GM10248 (cell line): ENCODE measurements at regions not wholly inside any gene's neighbourhood (a gene's known extent, or its start where the extent isn't known, plus 50 kb on each side); places are given as distances from the start of the nearest gene placed in this dataset.

Experiments
- CTCF ChIA-PET: fragments of 300-600 bp; sonication (Branson Sonifier 250); formaldehyde crosslinking; extraction: SDS; loops from one replicate; lab custom pipeline; 2021; ENCODE audit warnings: antibody characterized with exemption; lab: Yijun Ruan, JAX
- POLR2A ChIA-PET: fragments of 350-650 bp; sonication (Branson Sonifier 250); formaldehyde crosslinking; extraction: SDS; loops from one replicate; lab custom pipeline; 2020; ENCODE audit warnings: antibody characterized with exemption; lab: Yijun Ruan, JAX
- DNase-seq: peaks from one replicate; pipeline ENCODE4 v3.0.0; 2012; ENCODE audit errors: extremely low spot score
- CTCF ChIP-seq: IDR thresholded peaks from 2 replicates; pipeline ENCODE4 v1.5.1; 2012; ENCODE audit warnings: mild to moderate bottlenecking, low read depth; ENCODE audit errors: extremely low read depth, missing control alignments, control extremely low read depth

- ChIA-PET POLR2A (no interaction called here), CTCF (interaction anchor here (1.2 to 1.8 kb wide), 3 partner anchors 10 to 18 kb away, joined by 3 to 5 read pairs (median 5); no protein-coding TSS in a partner anchor)
- TF ChIP-seq CTCF: no peak
- DNase-seq: no peak
Observed at GRCh38 chr7:36045326-36045725, 107.7 kb upstream of the EEPD1 start.

GRCh38 chr7:36045830-36046341 lies 107.2 kb upstream of the EEPD1 start:
- POLR2A ChIA-PET: no interaction called here
- DNase-seq: no peak
- no peak for TF ChIP-seq CTCF
- CTCF ChIA-PET: interaction anchor here (1.0 to 2.0 kb wide), 3 partner anchors 9 to 19 kb away, joined by 3 to 8 read pairs (median 3); no protein-coding TSS in a partner anchor

- ChIA-PET POLR2A (no interaction called here), CTCF (interaction anchor here (1.4 to 2.0 kb wide), 2 partner anchors 16 to 18 kb away, joined by 3 to 8 read pairs; no protein-coding TSS in a partner anchor)
- no peak for DNase-seq
- TF ChIP-seq CTCF: no peak
Observed at GRCh38 chr7:36047091-36047658, 105.9 kb upstream of the EEPD1 start.

- CTCF ChIA-PET: interaction anchor here (2.0 kb wide), 1 partner anchor 15 kb away, joined by 8 read pairs; no protein-coding TSS in a partner anchor
- TF ChIP-seq CTCF: no peak
- no peak for DNase-seq
- POLR2A ChIA-PET: no interaction called here
Observed at GRCh38 chr7:36048141-36048901, 104.7 kb upstream of the EEPD1 start.

GRCh38 chr7:36048902-36049240 lies 104.2 kb upstream of the EEPD1 start:
- ChIA-PET POLR2A (no interaction called here), CTCF (no interaction called here)
- no peak for DNase-seq
- TF ChIP-seq CTCF: no peak

- CTCF ChIA-PET: interaction anchor here (1.0 to 1.5 kb wide), 3 partner anchors 12 to 28 kb away, joined by 3 to 7 read pairs (median 3); no protein-coding TSS in a partner anchor
- no peak for DNase-seq
- POLR2A ChIA-PET: no interaction called here
- TF ChIP-seq CTCF: no peak
Observed at GRCh38 chr7:36051501-36051900, 101.6 kb upstream of the EEPD1 start.
